Panc1 (cell line): ENCODE measurements at regions not wholly inside any gene's neighbourhood (a gene's known extent, or its start where the extent isn't known, plus 50 kb on each side); places are given as distances from the start of the nearest gene placed in this dataset.

ENCODE experiments used
- ATAC-seq: fragments of 200-7000 bp; cut with Tn5 transposase; 2 replicates; pipeline ENCODE4 v1.9.1; 2020; ENCODE audit warnings: mild to moderate bottlenecking, moderate library complexity
- BruUV-seq: library from RNA; stranded (reverse); fragments of 400-500 nt; replicated peaks from 2 replicates; lab custom pipeline; 2021; lab: Mats Ljungman, UMichigan
- CTCF ChIA-PET: fragments of 300-600 bp; sonication (Branson Sonifier 250); formaldehyde crosslinking; loops from one replicate; lab custom pipeline; 2022; ENCODE audit warnings: antibody characterized with exemption; lab: Charles Lee
- POLR2A ChIA-PET: fragments of 300-600 bp; sonication (Branson Sonifier 250); formaldehyde crosslinking; loops from one replicate; lab custom pipeline; 2022; ENCODE audit warnings: antibody characterized with exemption; lab: Charles Lee
- DNase-seq: peaks from one replicate; pipeline ENCODE4 v3.0.0-alpha.2; 2010; ENCODE audit warnings: low read depth, low spot score
- H3K27ac ChIP-seq: 2 replicates; pipeline ENCODE4 v1.5.1; 2011; ENCODE audit warnings: mild to moderate bottlenecking, low read length, inconsistent platforms
- H3K27me3 ChIP-seq: fragments of 200-500 bp; sonication (Bioruptor generic); 2 replicates; pipeline ENCODE4 v1.6.0; 2014; ENCODE audit warnings: low read length, inconsistent platforms; ENCODE audit not compliant: control insufficient read depth, insufficient read depth
- H3K36me3 ChIP-seq: fragments of 200-500 bp; sonication (Bioruptor generic); 2 replicates; pipeline ENCODE4 v1.5.1; 2014; ENCODE audit warnings: inconsistent platforms, mild to moderate bottlenecking, low read length, moderate library complexity; ENCODE audit not compliant: control insufficient read depth, insufficient read depth
- H3K4me1 ChIP-seq: 2 replicates; pipeline ENCODE4 v1.5.1; 2011; ENCODE audit warnings: inconsistent platforms, mild to moderate bottlenecking, low read length, moderate library complexity; ENCODE audit not compliant: control insufficient read depth, insufficient read depth
- H3K4me3 ChIP-seq, 2 experiments: 2 replicates each; pipeline ENCODE4 v1.5.1; 2011 to 2012; ENCODE audit warnings: low read depth in 2 of 2, low read length in 2 of 2, mild to moderate bottlenecking in 2 of 2, inconsistent platforms in 1 of 2, moderate library complexity in 1 of 2
- H3K9me3 ChIP-seq: fragments of 200-500 bp; sonication (Bioruptor generic); 2 replicates; pipeline ENCODE4 v1.5.1; 2014; ENCODE audit warnings: low read depth, mild to moderate bottlenecking, inconsistent platforms, low read length, moderate library complexity; ENCODE audit not compliant: control insufficient read depth, insufficient read depth
- CTCF ChIP-seq: fragments of 450-650 bp; IDR thresholded peaks from 2 replicates; pipeline ENCODE4 v1.5.1; 2017; ENCODE audit warnings: mild to moderate bottlenecking
- POLR2AphosphoS5 ChIP-seq: IDR thresholded peaks from 2 replicates; pipeline ENCODE4 v1.6.1; 2012; ENCODE audit warnings: mild to moderate bottlenecking, low read depth, low read length, moderate library complexity
- REST ChIP-seq, 2 experiments: IDR thresholded peaks; 2 replicates each; pipeline ENCODE4 v1.6.1; 2011 to 2012; ENCODE audit warnings: low read depth in 2 of 2, control low read depth in 1 of 2, low read length in 1 of 2, mild to moderate bottlenecking in 1 of 2, moderate library complexity in 1 of 2; ENCODE audit not compliant: insufficient read depth in 1 of 2
- SIN3A ChIP-seq: IDR thresholded peaks from 2 replicates; pipeline ENCODE4 v1.6.1; 2012; ENCODE audit warnings: low read depth, mild to moderate bottlenecking, low read length, moderate library complexity, borderline replicate concordance; ENCODE audit not compliant: insufficient read depth
- TCF7L2 ChIP-seq: IDR thresholded peaks from 2 replicates; pipeline ENCODE4 v1.6.1; 2011; ENCODE audit warnings: mild to moderate bottlenecking, low read depth, low read length, inconsistent platforms
- in situ Hi-C: cut with HindIII; loops from 2 replicates; pipeline ENCODE4 v1.10.0; 2016; ENCODE audit warnings: low sequenced_read_pairs, low pct_unique_long_range_greater_than_20kb
- intact Hi-C: fragments of 100-400 bp; cut with micrococcal nuclease; formaldehyde crosslinking; loops from one replicate; pipeline ENCODE4 v1.10.0; 2022; ENCODE audit not compliant: unreplicated experiment

GRCh38 chr3:15918988-15919387 lies 121.2 kb upstream of the ANKRD28 start:
- Histone ChIP-seq H3K4me1 (no peaks in the 10 kb centered on the region), H3K27ac (no peak overlapping the region), H3K9me3 (no peaks in the 10 kb centered on the region), H3K36me3 (no peaks in the 10 kb centered on the region), H3K4me3 (no peak overlapping the region), H3K27me3 (no peaks in the 10 kb centered on the region)
- BruUV-seq, result no TSS peak
- CTCF ChIA-PET, result no interaction called here
- intact Hi-C loops (no loop called here), in situ Hi-C loops (no loop called here)
- ATAC-seq (no peak), DNase-seq (no peak)
- TF ChIP-seq CTCF, result no peak
- no peak for TF ChIP-seq TCF7L2
- TF ChIP-seq POLR2AphosphoS5, result no peak
- TF ChIP-seq REST (IDR thresholded peaks at IDR 0.05; ENCODE audit: insufficient read depth in 1 of 2, low read depth in 2 of 2, low read length in 1 of 2), result no peak
- no peak for TF ChIP-seq SIN3A
- POLR2A ChIA-PET, result no interaction called here

- no peaks in the 10 kb centered on the region for H3K9me3 ChIP-seq
- no peaks in the 10 kb centered on the region for H3K4me1 ChIP-seq
- TF ChIP-seq TCF7L2 (no peak), CTCF (no peak), POLR2AphosphoS5 (no peak), REST (IDR thresholded peaks at IDR 0.05; ENCODE audit: insufficient read depth in 1 of 2, low read depth in 2 of 2, low read length in 1 of 2) (no peak), SIN3A (no peak)
- intact Hi-C loops, result no loop called here
- H3K27me3 ChIP-seq, result no peaks in the 10 kb centered on the region
- in situ Hi-C loops, result no loop called here
- no TSS peak for BruUV-seq
- POLR2A ChIA-PET, result no interaction called here
- no peak for ATAC-seq
- no peak for DNase-seq
- CTCF ChIA-PET, result no interaction called here
- H3K36me3 ChIP-seq, result no peaks in the 10 kb centered on the region
- H3K27ac ChIP-seq, result no peak overlapping the region
- H3K4me3 ChIP-seq, result no peak overlapping the region
Observed at GRCh38 chr3:15919971-15920370, 122.2 kb upstream of the ANKRD28 start.
